Keratinocyte (primary cell): ENCODE measurements at regions not wholly inside any gene's neighbourhood (a gene's known extent, or its start where the extent isn't known, plus 50 kb on each side); places are given as distances from the start of the nearest gene placed in this dataset.

Experiments
- DNase-seq: peaks from one replicate; pipeline ENCODE4 v3.0.0-alpha.2; 2011; ENCODE audit warnings: low read depth, missing footprints, low spot score
- FAIRE-seq: peaks from 2 replicates; lab custom pipeline; 2011; peaks lifted over from hg19 to GRCh38; lab: Jason Lieb, UNC
- H2AFZ ChIP-seq: 2 replicates; pipeline ENCODE4 v1.6.0; 2012; ENCODE audit warnings: low read length, control low read depth, inconsistent platforms; ENCODE audit not compliant: control insufficient read depth
- H3K27ac ChIP-seq: 2 replicates; pipeline ENCODE4 v1.5.1; 2011; ENCODE audit warnings: low read length; ENCODE audit not compliant: control insufficient read depth, insufficient read depth
- H3K27me3 ChIP-seq: 3 replicates; pipeline ENCODE4 v1.6.0; 2011; ENCODE audit warnings: low read length; ENCODE audit not compliant: control insufficient read depth, insufficient read depth; ENCODE audit errors: extremely low read depth
- H3K36me3 ChIP-seq, 2 experiments: 2 replicates in 1 of 2; 3 replicates in 1 of 2; pipeline ENCODE4 v1.5.1; 2011; ENCODE audit warnings: low read length in 2 of 2, mild to moderate bottlenecking in 1 of 2; ENCODE audit not compliant: control insufficient read depth in 2 of 2, insufficient read depth in 2 of 2; ENCODE audit errors: extremely low read depth in 1 of 2
- H3K4me1 ChIP-seq: 3 replicates; pipeline ENCODE4 v1.5.1; 2011; ENCODE audit warnings: low read length; ENCODE audit not compliant: control insufficient read depth, insufficient read depth; ENCODE audit errors: extremely low read depth
- H3K4me2 ChIP-seq: 3 replicates; pipeline ENCODE4 v1.6.0; 2011; ENCODE audit warnings: low read depth, low read length; ENCODE audit not compliant: control insufficient read depth, insufficient read depth; ENCODE audit errors: extremely low read depth
- H3K4me3 ChIP-seq, 3 experiments: fragments of 200-600 bp in 1 of 3; sonication (generic) in 1 of 3; 2 replicates in 2 of 3; 3 replicates in 1 of 3; pipeline ENCODE4 v1.5.1; 2011 to 2016; ENCODE audit warnings: low read length in 3 of 3, mild to moderate bottlenecking in 3 of 3, control low read depth in 2 of 3, inconsistent platforms in 1 of 3, low read depth in 1 of 3, mixed read lengths in 1 of 3, mixed run types in 1 of 3, moderate library complexity in 1 of 3; ENCODE audit not compliant: control insufficient read depth in 2 of 3, insufficient read depth in 2 of 3; ENCODE audit errors: extremely low read depth in 1 of 3
- H3K79me2 ChIP-seq: 2 replicates; pipeline ENCODE4 v1.6.0; 2012; ENCODE audit warnings: low read length; ENCODE audit not compliant: control insufficient read depth, insufficient read depth
- H3K9ac ChIP-seq: 3 replicates; pipeline ENCODE4 v1.6.0; 2011; ENCODE audit warnings: low read length; ENCODE audit not compliant: control insufficient read depth, insufficient read depth; ENCODE audit errors: extremely low read depth
- H3K9me1 ChIP-seq: 3 replicates; pipeline ENCODE4 v1.6.0; 2011; ENCODE audit warnings: low read length; ENCODE audit not compliant: control insufficient read depth, insufficient read depth; ENCODE audit errors: extremely low read depth
- H3K9me3 ChIP-seq: 2 replicates; pipeline ENCODE4 v1.5.1; 2012; ENCODE audit warnings: low read depth, low read length; ENCODE audit not compliant: control insufficient read depth
- H4K20me1 ChIP-seq: 3 replicates; pipeline ENCODE4 v1.6.0; 2011; ENCODE audit warnings: low read length; ENCODE audit not compliant: control insufficient read depth, insufficient read depth; ENCODE audit errors: extremely low read depth
- EZH2 ChIP-seq: IDR thresholded peaks from one replicate; pipeline ENCODE4 v1.6.1; 2012; ENCODE audit warnings: inconsistent platforms, mild to moderate bottlenecking, low read length, moderate library complexity
- dilution Hi-C: fragments of 300-500 bp; cut with MboI; formaldehyde crosslinking; loops from one replicate; pipeline ENCODE4 v1.7.0; 2020; ENCODE audit warnings: low sequenced_read_pairs; ENCODE audit not compliant: extremely low pct_ligation_motif_present
- TF ChIP-seq, protein P1 (sequence below), 3 experiments: IDR thresholded peaks in 1 of 3; conservative IDR thresholded peaks in 1 of 3; optimal IDR thresholded peaks in 1 of 3; 2 replicates in 2 of 3; 3 replicates in 1 of 3; pipeline versions ENCODE3 to v1.5.1; 2011; ENCODE audit warnings: low read length in 3 of 3, mild to moderate bottlenecking in 3 of 3, moderate library complexity in 2 of 3, control low read depth in 1 of 3, inconsistent platforms in 1 of 3; ENCODE audit not compliant: insufficient read depth in 2 of 3; ENCODE audit errors: extremely low read depth in 1 of 3

DNA sequence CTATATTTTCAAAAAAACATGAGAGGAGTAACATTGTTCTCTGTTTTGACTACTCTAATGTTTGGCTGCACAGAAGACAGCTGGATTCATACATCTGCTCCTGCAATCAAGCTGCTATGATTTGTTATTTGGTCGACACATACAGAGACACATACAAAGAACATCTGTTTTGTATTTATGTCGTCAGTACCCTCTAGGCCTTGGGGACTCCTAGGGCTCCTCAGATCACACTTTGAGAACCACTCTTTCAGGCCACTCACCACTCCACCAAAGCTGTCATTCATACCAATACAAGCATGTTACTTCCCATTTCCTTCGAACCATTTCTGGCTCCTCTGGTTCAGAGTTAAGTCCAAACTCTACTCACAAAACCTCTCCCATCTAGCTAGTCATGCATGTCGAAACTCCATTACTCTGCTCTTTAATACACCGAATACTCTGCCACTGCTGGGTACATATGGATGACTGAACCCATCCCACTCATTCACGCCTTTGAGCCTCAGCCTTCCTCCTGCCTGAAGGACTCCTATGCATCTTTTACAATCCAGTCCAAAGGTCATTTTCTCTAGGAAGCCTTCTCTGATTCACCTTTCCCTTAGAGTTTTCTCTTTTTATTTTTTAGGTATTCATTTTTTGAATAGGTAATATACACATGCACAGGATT, 102.9 kb upstream of the ARHGEF3 start:
- Histone ChIP-seq H3K4me2 (no peak overlapping the region), H3K4me1 (no peaks in the 10 kb centered on the region), H3K36me3 (no peaks in the 10 kb centered on the region), H3K9ac (no peak overlapping the region), H3K27me3 (no peaks in the 10 kb centered on the region), H3K4me3 (no peak overlapping the region), H4K20me1 (no peaks in the 10 kb centered on the region), H3K9me3 (no peaks in the 10 kb centered on the region), H2AFZ (no peak overlapping the region), H3K27ac (no peak overlapping the region), H3K9me1 (no peaks in the 10 kb centered on the region), H3K79me2 (no peaks in the 10 kb centered on the region)
- DNase-seq = no peak
- dilution Hi-C loops = no loop called here
- FAIRE-seq = no peak
- no peak for TF ChIP-seq EZH2
- TF ChIP-seq, protein P1, sequence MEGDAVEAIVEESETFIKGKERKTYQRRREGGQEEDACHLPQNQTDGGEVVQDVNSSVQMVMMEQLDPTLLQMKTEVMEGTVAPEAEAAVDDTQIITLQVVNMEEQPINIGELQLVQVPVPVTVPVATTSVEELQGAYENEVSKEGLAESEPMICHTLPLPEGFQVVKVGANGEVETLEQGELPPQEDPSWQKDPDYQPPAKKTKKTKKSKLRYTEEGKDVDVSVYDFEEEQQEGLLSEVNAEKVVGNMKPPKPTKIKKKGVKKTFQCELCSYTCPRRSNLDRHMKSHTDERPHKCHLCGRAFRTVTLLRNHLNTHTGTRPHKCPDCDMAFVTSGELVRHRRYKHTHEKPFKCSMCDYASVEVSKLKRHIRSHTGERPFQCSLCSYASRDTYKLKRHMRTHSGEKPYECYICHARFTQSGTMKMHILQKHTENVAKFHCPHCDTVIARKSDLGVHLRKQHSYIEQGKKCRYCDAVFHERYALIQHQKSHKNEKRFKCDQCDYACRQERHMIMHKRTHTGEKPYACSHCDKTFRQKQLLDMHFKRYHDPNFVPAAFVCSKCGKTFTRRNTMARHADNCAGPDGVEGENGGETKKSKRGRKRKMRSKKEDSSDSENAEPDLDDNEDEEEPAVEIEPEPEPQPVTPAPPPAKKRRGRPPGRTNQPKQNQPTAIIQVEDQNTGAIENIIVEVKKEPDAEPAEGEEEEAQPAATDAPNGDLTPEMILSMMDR (optimal IDR thresholded peaks at IDR 0.05 in 1 of 3, IDR thresholded peaks at IDR 0.05 in 1 of 3, conservative IDR thresholded peaks at IDR 0.05 in 1 of 3; ENCODE audit: extremely low read depth in 1 of 3, insufficient read depth in 2 of 3, low read length in 3 of 3) = no peak

DNA sequence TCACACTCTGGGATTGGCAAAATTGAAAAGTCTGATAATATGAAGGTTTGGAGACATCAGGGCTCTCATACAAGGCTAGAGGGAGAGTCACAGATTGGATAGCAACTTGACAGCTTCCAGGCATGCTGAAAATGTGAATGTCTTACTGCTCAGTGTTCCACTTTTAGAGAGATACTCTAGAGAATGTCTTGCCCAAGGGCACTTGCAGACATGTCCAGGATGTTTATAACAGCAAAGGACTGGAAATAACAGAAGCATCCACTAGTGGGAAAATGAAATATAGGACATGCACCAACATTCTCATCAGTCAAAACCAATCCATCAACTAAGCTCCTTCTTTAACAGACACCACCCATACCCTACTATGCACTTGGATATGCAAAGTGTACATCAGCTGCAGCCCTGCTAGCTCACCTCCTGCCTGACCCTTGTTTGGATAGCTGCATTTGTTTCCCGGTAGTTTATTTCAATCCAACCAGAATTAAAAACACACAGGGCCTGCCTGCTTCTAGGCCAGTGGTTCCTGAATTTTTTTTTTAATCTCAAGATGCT, 101.6 kb upstream of the ARHGEF3 start:
- Histone ChIP-seq H4K20me1 (no peaks in the 10 kb centered on the region), H3K27ac (no peak overlapping the region), H3K36me3 (no peaks in the 10 kb centered on the region), H3K27me3 (no peaks in the 10 kb centered on the region), H3K4me2 (no peak overlapping the region), H3K9me3 (no peaks in the 10 kb centered on the region), H3K79me2 (no peaks in the 10 kb centered on the region), H2AFZ (no peak overlapping the region), H3K4me3 (no peak overlapping the region), H3K9me1 (no peaks in the 10 kb centered on the region), H3K4me1 (no peaks in the 10 kb centered on the region), H3K9ac (no peak overlapping the region)
- TF ChIP-seq, protein P1 (optimal IDR thresholded peaks at IDR 0.05 in 1 of 3, IDR thresholded peaks at IDR 0.05 in 1 of 3, conservative IDR thresholded peaks at IDR 0.05 in 1 of 3; ENCODE audit: extremely low read depth in 1 of 3, insufficient read depth in 2 of 3, low read length in 3 of 3) = no peak
- TF ChIP-seq EZH2 = no peak
- dilution Hi-C loops = no loop called here
- DNase-seq = no peak
- no peak for FAIRE-seq
